ENCODE measurements at regions not wholly inside any gene's neighbourhood (a gene's known extent, or its start where the extent isn't known, plus 50 kb on each side); places are given as distances from the start of the nearest gene placed in this dataset.

- no peak for DNase-seq (ENCODE audit: low read depth in 2 of 3, low spot score in 2 of 3)
These were observed 138.9 kb upstream of the ASB18 start for GRCh38 chr2:236403125-236403524.

- DNase-seq (ENCODE audit: low read depth in 2 of 3, low spot score in 2 of 3), result no peak
These were observed 139.6 kb upstream of the ASB18 start for GRCh38 chr2:236403811-236404210.

- DNase-seq (ENCODE audit: low read depth in 2 of 3, low spot score in 2 of 3), result no peak
These were observed 140.1 kb upstream of the ASB18 start for GRCh38 chr2:236404346-236404745.

- DNase-seq (ENCODE audit: low read depth in 2 of 3, low spot score in 2 of 3), result no peak
These were observed 141.2 kb upstream of the ASB18 start for GRCh38 chr2:236405357-236405756.

GRCh38 chr2:236408090-236408489, 143.9 kb upstream of the ASB18 start:
- no peak for DNase-seq (ENCODE audit: low read depth in 2 of 3, low spot score in 2 of 3)

GRCh38 chr2:236408786-236409185, 144.6 kb upstream of the ASB18 start:
- no peak for DNase-seq (ENCODE audit: low read depth in 2 of 3, low spot score in 2 of 3)

GRCh38 chr2:236415684-236416444, 151.7 kb upstream of the ASB18 start:
- DNase-seq (ENCODE audit: low read depth in 2 of 3, low spot score in 2 of 3), result no peak

- DNase-seq (ENCODE audit: low read depth in 2 of 3, low spot score in 2 of 3), result no peak
These were observed 152.5 kb upstream of the ACKR3 start for GRCh38 chr2:236417150-236417549.

GRCh38 chr2:236430584-236430983, 139.0 kb upstream of the ACKR3 start:
- no peak for DNase-seq (ENCODE audit: low read depth in 2 of 3, low spot score in 2 of 3)

- DNase-seq (ENCODE audit: low read depth in 2 of 3, low spot score in 2 of 3), result no peak
These were observed 135.0 kb upstream of the ACKR3 start for GRCh38 chr2:236434593-236434992.

- DNase-seq (ENCODE audit: low read depth in 2 of 3, low spot score in 2 of 3), result no peak
These were observed 129.3 kb upstream of the ACKR3 start for GRCh38 chr2:236440110-236440881.

- no peak for DNase-seq (ENCODE audit: low read depth in 2 of 3, low spot score in 2 of 3)
These were observed 125.4 kb upstream of the ACKR3 start for GRCh38 chr2:236444187-236444586.

- DNase-seq (ENCODE audit: low read depth in 2 of 3, low spot score in 2 of 3), result no peak
These were observed 123.9 kb upstream of the ACKR3 start for GRCh38 chr2:236445678-236446077.

- DNase-seq (ENCODE audit: low read depth in 2 of 3, low spot score in 2 of 3), result no peak
These were observed 123.1 kb upstream of the ACKR3 start for GRCh38 chr2:236446521-236446920.

GRCh38 chr2:236449167-236449761, 120.4 kb upstream of the ACKR3 start:
- DNase-seq (ENCODE audit: low read depth in 2 of 3, low spot score in 2 of 3), result no peak

- no peak for DNase-seq (ENCODE audit: low read depth in 2 of 3, low spot score in 2 of 3)
These were observed 117.4 kb upstream of the ACKR3 start for GRCh38 chr2:236452238-236452637.

- no peak for DNase-seq (ENCODE audit: low read depth in 2 of 3, low spot score in 2 of 3)
These were observed 115.5 kb upstream of the ACKR3 start for GRCh38 chr2:236454076-236454475.

GRCh38 chr2:236459393-236459792, 110.2 kb upstream of the ACKR3 start:
- no peak for DNase-seq (ENCODE audit: low read depth in 2 of 3, low spot score in 2 of 3)

- DNase-seq (ENCODE audit: low read depth in 2 of 3, low spot score in 2 of 3), result no peak
These were observed 105.5 kb upstream of the ACKR3 start for GRCh38 chr2:236464140-236464539.

GRCh38 chr2:236472720-236473495, 96.7 kb upstream of the ACKR3 start:
- no peak for DNase-seq (ENCODE audit: low read depth in 2 of 3, low spot score in 2 of 3)

- DNase-seq (ENCODE audit: low read depth in 2 of 3, low spot score in 2 of 3), result no peak
These were observed 95.9 kb upstream of the ACKR3 start for GRCh38 chr2:236473691-236474090.
